Ammon's horn (tissue), 1 donor: ENCODE measurements at regions not wholly inside any gene's neighbourhood (a gene's known extent, or its start where the extent isn't known, plus 50 kb on each side); places are given as distances from the start of the nearest gene placed in this dataset.
A peak's percentile ranks its signal among the peaks of the same experiment; 100 is the strongest.

Experiments used
- DNase-seq: peaks from one replicate; pipeline ENCODE4 v3.0.0-alpha.2; 2016; ENCODE audit warnings: low spot score

DNA sequence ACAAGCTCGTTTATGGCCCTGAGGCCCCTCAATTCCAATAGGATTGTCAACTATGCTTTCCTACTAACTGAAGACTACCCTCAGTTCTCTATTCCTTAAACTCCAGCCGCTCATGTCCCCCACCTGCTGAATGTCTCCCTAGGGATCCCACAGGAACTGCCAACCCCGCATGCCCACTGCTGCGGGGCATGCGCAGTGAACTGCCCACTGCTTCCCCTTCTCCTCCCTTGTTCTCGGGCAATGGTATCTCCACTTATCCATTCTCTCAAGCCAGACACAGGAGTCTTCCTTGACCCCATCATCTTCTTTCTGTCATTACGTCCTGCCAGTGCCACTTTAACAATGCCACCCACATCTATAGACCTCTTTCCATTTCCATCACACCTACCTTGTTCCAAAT lies 90.0 kb downstream of the FGF18 start:
- no peak for DNase-seq

DNA sequence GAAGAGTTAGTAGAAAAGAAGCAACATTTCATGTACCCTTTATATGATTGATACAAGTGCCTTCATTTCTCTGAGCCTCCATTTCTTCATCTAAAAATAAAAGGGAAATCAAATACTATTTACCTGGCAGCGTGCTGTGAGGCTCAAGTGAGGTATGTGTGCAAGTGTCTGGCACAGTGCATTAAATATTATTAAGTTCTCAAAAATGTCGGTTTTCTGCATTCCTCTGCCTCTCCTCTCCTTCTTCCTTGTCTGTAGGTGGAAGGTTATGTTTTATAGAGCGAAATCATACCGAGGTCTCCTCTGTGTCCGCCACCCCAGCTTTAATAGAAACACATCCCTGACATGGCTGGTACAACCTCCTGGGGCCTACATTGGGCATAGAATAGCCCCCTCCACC lies 93.0 kb downstream of the FGF18 start:
- DNase-seq: no peak

DNA sequence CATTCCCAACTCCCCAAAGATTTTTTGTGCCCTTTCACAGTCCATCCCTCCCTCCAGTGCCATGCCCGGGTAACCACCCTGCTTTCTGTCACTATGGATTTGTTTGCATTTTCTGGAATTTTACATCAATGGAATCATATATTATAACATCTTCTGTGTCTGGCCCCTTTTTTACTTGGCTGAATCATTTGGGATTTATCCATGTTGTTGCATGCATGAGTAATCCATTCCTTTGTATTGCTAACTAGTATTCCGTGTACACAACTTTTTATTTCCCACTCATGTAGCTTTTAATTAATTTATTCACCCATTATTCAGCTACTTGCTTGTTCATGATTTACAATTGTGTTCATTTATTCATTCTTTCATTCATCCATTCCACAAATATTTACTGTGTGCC lies 94.1 kb downstream of the FGF18 start:
- no peak for DNase-seq

DNA sequence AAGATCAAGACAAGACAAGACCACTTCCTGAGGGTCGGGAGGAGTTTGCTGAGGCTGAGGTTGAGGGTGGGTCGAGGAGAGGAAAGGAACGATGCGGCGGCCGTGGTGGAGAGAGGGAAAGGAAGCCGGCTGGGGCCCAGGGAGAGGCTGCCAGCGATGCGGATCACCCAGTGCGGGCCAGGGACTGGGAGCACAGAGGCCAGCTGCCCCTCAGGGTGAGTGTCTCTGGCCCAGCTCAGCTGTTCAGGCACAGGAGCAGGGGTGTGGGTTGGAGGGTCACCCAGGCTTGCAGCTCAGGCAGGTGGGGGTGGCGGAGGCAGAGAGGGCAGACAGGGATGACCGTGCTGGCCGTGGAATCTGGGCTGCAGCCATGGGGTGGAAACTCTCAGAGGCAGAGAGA lies 99.5 kb downstream of the FGF18 start:
- no peak for DNase-seq

DNA sequence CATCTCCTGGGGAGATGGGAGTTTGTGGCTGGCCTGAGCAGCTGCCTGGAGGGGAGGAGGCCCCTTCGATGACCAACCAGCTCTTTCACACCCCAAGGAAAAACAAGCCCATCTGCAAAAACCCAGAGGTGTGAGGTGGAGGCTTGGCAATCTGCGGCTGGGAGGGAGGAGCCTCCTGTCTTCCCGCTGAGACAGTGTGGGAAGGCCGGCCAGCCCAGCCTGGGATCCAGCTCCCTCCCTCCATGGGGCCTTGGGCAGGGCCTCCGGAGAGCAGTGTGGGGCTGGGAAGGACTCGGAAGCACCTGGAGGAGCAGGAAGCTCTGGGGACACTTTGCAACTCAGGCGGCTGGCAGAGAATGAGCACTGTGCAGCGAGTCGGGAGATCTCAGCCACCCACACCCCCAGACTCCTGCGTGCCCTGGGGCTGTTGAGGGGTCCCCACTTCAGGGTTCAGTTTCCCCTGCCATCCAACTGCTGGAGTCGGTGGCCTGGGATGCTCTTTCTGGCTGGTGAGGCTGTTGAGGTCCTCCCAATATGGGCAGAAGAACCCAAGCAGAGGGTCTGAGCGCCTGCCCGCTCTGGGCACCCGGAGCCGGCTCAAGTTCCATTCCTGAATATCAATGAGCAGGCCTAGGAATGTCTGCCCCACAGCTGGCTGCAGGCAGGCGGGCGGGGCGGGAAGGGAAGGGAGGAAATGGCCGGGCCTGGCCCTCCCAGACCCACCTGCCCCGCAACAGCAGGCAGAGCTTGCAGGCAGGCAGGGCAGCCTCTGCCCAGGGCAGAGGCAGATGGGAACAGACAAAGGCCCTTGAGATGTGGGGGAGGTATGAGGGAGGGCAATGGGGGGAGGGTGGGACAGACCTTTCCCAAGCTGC lies 101.1 kb downstream of the FGF18 start:
- DNase-seq: no peak

DNA sequence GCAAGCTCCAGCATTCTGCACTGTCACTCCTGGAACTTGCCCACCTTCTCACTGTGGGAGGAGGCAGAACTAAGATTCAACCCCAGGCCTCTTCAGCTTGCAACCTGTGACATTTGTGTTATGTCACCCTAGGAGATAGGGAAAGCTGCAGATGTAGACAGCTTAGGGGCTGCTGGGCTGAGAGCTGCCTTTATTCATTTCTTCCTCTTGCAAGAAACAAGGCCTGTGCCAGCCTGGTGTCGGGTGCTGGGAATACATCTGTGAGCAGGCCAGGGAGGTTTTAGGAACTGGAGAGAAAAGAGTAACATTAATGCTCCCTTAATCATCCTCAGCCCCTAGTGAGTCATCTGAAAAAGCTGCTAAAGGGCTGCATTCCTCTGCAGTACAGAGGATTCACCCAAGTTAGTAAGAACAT lies 101.8 kb downstream of the FGF18 start:
- peak; percentile 17 for DNase-seq

DNA sequence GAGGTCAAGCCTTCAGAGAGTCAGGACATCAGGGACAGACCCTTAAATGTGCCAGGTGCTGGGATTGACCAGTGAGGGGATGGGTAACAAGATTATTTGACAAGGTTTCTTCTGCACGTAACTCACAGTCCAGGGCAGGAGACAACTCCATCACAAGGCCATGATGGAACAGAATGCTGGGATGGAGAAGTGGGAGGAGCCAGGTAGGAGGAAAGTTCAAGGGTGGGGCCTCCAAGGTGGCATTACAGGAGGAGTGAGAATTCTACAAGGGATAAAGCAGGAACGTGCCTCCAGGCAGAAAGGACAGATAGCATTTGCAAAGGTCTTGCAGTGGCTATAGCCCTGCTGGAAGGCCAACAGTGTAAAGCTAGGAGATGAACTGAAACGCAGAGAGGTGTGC lies 102.2 kb downstream of the FGF18 start:
- no peak for DNase-seq

DNA sequence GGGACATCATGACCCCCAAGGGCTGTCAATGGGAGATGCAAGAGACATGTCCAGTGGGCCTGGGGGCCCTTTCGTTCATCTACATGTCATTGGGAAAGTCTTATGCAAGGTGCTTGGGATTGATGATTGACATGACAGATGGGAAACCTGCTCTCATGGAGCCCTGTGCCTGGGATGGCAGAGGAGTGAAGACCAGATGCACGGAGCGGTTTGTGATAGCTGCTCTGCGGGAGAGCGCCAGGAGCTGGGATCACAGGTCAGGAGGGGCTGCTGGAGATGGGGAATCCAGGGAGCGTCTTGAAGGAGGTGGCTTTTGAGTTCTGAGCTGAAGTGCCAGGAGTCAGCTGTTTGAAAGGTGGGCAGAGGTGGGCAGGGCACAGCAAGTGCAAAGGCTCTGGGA lies 104.3 kb downstream of the FGF18 start:
- DNase-seq: no peak

DNA sequence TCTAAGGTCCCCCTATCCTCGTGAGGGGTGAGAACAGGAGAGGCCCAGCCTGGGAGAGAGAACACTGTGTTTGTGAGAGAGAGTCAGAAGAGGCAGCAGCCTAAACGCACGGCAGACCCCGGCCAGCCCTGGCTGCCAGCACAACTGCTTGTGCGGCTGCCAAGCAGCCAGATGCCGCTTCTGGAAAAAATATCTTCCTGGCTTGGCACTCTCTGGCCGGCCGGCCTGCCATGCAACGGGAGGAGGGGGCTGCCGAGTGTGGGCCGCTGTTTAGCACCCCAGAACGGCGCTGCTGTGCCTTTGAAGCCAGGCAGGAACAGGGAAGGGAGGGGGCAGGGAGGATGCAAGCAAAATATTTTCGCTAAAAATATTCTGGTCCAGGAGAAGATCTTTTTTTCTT lies 105.0 kb downstream of the FGF18 start:
- DNase-seq: no peak

DNA sequence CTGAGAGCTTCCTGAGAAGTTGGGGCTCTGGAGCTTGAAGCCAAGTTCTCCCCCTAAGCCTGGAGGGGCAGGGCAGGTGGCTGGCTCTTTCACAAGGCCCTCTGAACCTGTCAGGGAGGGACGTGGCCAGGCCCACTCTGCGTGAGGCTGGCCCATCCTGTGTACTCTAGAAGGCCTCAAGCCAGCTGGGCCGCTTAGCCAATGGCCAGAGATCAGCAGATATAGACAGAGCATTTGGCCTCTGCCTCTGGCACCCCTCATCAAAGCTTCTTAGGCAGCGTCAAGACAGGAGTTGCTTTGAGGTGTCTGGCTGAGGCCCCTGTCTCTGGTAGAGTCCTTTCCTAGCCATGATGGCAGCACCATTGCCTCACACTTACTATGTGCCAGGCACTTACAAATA lies 105.6 kb downstream of the FGF18 start:
- DNase-seq: no peak

DNA sequence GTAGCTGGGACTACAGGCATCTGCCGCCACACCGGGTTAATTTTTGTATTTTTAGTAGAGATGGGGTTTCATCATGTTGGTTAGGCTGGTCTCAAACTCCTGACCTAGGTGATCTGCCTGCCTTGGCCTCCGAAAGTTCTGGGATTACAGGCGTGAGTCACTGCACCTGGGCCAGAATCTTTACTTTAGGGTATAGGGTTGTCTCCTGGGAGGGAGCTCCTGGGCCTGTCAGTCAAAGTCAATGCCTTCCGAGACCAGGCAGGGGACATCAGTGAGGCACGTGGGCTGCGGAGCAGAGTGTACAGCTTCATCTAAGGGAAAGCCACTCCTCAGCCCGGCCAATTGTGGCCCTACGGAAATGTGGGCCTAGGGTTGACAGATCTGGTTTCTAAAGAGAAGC lies 108.6 kb downstream of the FGF18 start:
- DNase-seq: no peak

DNA sequence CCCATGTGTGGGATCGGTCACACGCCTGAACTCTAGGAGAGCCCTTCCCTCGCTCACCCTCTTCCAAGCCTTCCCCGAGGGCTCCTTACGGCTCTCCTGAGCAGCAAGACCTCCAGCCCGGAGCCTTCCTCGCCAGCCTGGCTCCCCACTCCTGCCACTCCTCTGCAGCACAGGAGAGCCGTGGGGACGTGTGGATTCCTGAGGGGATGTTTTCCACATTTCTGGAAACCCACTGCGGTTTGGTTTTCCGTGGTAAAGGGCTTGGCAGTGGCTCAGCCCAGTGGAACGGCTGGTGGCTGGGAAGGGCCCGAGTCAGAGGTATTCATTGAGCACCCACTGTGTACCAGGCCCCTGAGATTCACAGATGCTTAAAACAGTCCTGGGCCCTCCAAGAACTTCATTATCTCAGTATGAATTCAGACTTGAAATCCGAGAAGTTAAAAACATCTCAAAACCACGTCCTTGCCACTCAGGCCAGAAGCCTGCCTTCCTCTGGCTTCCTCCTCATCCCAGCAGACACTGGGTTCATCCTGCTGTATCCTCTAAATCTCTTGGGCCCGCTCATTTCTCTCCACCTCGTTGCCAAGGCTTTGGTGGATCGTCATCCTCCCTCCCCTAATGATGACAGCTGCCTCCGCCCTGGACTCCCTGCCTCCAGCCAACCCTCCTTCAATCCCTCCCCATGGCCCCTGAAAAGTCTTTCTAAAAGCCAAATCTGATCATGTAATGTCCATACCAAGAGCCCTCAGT lies 109.6 kb downstream of the FGF18 start:
- DNase-seq: no peak

DNA sequence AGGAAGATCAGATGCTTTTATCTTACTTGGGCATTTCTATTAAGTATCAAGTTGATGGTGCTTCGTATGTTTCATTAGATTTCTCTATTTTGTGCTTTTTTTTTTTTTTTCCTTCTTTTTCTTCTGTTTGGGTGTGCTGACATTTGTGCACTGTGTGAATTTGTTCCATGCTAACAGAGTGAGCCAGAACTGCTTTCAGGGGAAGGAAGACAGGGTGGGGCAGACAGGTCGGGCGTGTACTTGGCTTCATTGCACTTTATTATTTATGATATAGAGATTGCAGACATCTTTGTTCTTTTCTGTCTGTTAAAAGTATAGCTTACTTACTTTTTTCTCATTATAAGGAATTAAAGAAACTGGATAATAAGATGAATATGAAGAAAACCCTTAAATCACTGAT lies 112.2 kb downstream of the FGF18 start:
- DNase-seq: no peak

DNA sequence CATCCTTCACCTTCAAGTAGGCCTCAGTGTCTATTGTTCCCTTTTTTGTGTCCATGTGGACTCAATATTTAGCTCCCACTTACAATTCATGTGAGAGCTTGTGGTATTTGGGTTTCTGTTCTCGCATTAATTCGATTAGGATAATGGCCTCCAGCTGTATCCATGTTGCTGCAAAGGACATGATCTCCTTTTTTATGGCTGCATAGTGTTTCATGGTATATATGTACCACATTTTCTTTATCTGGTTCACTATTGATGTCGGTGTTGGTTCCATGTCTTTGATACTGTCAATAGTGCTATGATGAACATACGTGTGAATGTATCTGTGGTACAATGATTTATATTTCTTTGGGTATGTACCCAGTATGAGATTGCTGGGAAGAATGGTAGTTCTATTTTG lies 113.7 kb downstream of the FGF18 start:
- DNase-seq: no peak

DNA sequence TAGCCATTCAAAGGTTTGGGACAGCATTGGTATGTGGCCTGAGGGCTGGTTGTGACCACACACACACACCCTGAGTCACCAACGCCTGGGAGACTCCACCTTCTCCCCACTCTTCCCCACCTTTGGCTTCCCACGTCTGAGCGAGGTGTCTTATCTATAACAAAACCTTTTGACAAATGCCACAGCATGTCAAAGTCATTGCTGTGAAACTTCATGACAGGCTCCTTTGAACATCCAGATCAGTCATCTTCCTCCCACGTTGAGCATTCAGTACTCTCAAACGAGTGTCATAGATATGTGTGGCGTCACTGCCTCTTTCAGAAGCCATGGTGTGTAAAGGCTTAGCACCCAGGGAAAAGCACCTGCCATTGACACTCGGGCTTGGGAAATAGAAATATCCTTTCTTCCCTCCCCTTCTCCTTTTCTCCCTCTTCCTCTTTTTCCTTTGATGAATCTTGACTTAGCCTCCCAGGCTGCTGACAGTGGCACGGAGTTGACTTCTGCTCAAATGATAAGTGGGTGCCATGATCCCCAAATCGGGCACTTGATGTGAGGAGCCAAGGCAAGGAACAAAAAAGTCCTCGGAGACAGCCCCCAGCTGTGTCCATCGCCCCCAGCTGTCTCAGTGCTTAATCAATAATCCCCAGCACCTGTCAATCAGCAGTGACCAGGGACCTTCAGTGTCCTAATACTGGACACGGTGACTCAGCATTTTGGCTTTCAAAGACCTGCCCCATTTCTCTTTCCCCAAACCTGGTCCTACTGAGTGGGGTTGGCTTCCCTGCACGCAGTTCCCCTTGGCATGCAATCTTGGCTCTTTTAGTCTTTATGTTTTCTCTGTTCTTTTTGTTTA lies 114.8 kb downstream of the FGF18 start:
- DNase-seq: no peak

DNA sequence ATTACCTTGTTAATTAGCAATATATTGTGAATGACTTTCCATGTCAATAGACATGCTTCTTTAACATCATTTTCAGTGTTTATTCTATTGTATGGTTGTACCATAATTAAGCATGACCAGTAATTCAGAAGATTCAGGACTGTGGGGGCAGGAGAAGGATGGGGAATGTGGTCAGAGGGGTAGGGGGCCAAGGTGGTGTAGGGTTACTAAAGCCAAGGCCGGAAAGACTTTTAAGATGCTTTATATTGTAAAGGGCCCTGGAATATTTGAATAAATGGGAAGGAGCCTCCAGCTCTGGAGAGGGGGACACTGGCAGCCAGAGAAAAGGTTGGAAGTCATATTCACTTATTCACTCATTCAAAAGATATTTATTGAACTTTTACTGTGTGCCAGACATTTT lies 115.7 kb downstream of the FGF18 start:
- no peak for DNase-seq

DNA sequence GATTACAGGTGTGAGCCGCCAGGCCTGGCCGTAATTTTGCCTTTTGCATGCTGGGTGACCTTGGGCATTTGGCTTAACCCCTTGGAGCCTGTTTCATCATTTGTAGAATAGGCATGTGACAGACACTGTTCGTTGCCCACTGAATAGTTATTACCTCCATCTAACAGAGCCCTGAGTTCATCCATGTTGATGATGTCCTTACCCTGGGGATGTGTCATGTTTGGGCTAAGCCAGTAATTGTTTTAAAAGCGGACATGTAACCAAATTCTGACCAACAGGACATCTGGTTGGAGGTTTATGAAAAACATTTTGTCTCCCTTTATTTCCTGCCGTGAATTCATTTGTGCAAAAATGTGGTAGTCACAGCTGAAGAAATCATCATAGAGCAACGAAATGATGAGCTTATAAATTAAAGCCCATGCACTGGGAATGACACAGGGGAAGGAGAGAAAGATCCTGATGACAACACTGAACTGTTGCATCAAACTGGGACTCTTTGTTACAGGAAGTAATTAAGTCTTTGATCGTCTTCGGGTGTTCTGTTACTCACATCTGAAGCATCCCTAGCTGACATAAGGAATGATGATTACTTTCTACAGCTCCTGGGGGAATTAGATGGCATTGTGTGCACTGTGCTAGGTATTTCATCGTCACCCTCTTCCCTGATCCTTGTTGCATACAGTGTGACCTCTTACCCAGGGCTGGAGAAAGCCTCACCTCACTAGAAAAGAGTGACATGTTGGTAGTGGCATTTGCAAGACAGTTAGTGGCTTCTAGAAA lies 117.8 kb downstream of the FGF18 start:
- no peak for DNase-seq

DNA sequence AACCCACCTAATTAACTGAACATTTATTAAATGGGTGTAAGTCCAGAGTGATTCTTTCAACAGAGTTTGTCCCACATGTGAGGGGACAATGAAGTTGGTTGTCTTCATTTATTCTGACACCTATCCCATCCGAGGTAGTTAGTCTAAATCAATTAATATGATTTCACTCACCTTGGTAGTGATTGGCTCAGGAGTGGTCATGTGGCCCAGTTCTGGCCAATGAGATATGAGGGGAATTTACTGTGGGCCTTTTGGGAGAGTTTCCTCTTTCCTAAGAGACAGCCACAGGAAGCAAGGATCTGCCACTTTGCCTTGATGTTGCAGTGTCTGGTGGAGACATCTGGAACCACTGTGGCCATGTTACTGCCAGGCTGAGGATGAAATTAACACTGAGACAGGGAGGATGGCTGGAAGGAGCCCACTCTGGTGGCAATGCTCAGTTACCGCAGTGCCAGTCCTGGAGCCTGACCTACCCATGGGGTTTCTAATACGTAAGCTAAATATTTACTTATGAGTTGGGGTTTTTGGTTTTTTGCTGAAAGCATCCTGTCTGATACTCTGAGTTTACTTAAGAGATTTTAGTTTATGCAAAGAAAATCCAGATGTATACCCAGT lies 118.6 kb downstream of the FGF18 start:
- no peak for DNase-seq

DNA sequence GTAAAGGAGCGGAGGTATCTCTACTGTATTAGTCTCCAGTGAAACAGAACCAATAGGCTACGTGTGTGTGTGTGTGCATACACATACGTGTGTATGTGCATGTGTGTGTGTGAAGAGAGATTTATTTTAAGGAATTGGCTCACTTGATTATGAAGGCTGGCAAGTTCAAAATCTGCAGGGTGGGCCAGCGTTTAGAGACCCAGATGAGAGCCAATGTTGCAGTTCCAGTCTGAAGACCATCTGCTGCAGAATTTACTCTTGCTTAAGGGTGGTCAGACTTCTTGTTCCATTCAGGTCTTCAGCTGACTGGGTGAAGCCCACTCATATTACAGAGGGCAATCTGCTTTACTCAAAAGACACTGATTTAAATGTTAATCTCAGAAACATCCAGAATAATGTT lies 119.2 kb downstream of the FGF18 start:
- DNase-seq: no peak

DNA sequence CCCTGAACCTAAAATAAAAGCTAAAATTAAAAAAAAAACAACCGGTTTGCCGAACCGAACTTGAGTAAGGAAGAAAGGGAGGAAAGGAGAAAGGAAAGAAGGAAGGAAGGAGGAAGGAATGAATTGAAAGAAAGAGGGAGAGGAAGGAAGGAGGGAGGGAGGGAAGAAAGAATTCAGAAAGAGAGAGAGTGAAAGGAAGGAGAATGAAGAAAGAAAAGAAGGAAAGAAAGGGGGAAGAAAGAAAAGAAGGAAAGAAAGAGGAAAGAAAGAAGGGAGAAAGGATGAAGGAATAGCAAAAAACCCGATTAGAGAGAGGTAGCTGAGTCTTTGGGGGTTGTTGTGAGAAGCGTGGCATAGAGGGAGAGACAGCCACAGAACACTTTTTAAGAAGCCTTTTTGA lies 121.4 kb downstream of the FGF18 start:
- DNase-seq: no peak

DNA sequence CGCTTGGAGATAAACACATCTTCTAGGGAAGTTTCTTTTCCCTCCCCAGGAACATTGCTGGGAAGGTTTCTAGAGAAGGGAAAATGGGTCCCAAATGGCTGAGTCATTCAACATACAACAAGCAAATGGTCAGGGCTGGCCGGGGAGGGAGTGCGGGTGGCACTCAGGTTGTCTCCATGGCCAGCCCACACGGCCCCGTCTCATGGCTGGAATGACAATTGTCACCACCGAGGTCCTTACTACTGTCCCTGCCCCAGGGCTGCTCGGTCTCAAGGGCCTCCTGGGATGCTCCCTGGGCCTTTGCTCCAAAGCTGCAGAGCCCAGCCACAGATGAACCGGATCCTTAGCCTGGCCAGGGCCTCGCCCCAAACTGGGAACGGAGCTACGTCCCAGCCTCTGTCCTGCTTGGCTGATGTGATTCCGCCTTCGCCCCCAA lies 121.9 kb downstream of the FGF18 start:
- no peak for DNase-seq
